ENCODE measurements at regions not wholly inside any gene's neighbourhood (a gene's known extent, or its start where the extent isn't known, plus 50 kb on each side); places are given as distances from the start of the nearest gene placed in this dataset.

DNA sequence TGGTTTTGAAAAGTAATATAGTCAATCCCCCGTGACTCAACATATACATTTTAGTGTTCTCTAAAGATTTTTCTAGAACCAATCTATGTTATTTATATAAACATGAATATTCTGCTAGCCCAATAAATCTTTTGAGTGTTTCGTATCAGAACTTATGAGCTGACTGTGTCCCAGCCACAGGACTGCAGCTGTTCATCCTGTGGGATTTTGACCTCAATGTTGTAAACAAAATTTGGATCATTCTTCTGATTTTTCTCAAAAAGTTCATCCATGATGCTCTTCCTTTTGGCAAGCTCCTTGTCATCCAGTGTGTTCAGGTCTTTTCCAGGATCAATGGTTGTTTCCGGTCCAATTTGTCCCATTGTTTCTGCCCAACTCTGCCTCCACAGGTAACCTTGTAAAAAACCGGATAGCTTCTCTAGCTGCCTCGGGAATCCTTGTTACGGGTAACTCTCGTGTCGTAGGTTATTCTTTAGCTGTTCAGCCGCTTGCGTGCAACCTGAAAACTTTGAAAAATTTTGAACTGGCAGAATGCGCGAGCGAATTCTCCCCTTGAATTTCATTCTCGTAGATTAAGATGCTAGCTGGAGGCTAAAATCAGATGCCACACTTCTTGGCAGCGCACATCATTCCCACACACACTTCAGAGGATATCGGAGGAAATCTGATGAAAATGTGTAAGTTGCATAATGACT, 195.2 kb downstream of the SH3BP4 start:
- Mint-ChIP-seq H3K4me1 (no peaks in the 10 kb centered on the region), H3K27ac (no peak overlapping the region), H3K27me3 (peaks cover 5% of the 10 kb centered on the region), H3K4me3 (no peak overlapping the region), H3K9me3 (no peaks in the 10 kb centered on the region), H3K36me3 (ENCODE audit: low read depth) (no peaks in the 10 kb centered on the region)
- DNase-seq, result no peak
- intact Hi-C loops (cut with micrococcal nuclease), result no loop called here

DNA sequence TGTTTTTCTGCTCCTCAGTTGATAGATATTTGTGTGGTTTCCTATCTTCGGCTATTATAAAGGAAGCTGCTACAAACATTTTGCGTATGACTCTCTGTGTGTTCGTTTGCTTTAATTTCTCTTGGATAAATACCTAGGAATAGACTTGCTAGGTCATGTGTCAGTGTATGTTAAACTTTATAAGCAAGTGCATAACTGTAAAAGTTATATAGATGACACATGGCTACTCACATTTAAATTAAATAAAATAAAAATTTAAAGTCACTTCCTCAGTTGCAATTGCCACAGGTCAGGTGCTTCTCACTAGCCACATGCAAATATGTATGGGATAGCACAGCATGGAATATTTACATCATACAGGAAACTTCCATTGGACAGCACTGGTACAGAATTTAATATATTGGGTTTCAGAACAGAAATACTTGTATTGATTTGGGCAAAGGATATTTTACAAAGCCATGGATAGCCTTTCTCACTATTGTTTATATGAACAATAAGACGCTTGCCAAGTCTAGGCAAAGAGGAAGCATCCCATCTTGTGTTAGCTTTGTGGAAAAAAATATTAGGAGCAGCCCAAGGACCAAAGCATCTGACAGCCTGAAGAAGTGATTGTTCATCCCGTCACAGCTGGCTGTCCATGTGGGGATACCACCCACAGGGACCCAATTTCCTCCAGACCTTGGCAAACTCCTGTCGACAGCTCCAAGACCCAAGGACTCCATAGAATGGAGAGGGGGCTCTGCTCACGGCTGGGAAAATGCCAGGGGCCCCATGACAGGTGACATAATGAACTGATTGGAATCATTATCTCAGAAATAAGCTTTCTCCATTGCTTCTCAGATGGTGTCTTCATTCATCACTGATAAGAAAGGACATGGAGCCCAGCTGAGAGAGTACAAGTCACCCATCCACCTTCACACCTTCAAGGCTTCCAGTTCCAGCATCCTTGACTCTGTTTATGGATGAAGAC, 196.7 kb downstream of the SH3BP4 start:
- H3K27ac Mint-ChIP-seq, result no peak overlapping the region
- no peaks in the 10 kb centered on the region for H3K36me3 Mint-ChIP-seq (ENCODE audit: low read depth)
- H3K9me3 Mint-ChIP-seq, result no peaks in the 10 kb centered on the region
- H3K27me3 Mint-ChIP-seq, result peaks cover 5% of the 10 kb centered on the region
- no peak for DNase-seq
- intact Hi-C loops (cut with micrococcal nuclease), result no loop called here
- no peaks in the 10 kb centered on the region for H3K4me1 Mint-ChIP-seq
- no peak overlapping the region for H3K4me3 Mint-ChIP-seq

- peaks cover 5% of the 10 kb centered on the region for H3K27me3 Mint-ChIP-seq
- no peak for DNase-seq
- intact Hi-C loops (cut with micrococcal nuclease), result no loop called here
- no peaks in the 10 kb centered on the region for H3K4me1 Mint-ChIP-seq
- H3K4me3 Mint-ChIP-seq, result no peak overlapping the region
- no peak overlapping the region for H3K27ac Mint-ChIP-seq
- no peaks in the 10 kb centered on the region for H3K36me3 Mint-ChIP-seq (ENCODE audit: low read depth)
- H3K9me3 Mint-ChIP-seq, result no peaks in the 10 kb centered on the region
Measured at GRCh38 chr2:235149240-235149659, 197.4 kb downstream of the SH3BP4 start.

DNA sequence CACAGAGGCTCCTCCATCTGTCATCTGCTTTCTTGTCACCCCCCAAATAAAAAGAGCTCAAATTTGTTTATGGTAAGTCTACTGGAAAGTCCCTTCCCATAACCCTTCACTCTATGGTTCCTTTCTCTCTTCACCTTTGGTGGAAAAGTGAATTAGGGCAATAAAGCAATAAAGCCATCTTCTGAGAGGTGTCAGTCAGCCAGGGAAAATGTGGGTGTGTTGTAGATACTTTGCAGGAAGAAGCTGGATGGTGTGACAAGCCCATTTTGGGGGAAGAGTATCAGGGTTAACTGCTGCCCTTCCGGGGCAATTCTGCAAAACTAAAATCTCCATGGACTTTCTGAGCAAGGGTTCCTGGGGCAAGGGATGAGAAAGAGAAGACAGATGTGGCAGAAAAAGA, 197.9 kb downstream of the SH3BP4 start:
- Mint-ChIP-seq H3K27me3 (peaks cover 5% of the 10 kb centered on the region), H3K4me3 (no peak overlapping the region), H3K9me3 (no peaks in the 10 kb centered on the region), H3K36me3 (ENCODE audit: low read depth) (no peaks in the 10 kb centered on the region), H3K4me1 (no peaks in the 10 kb centered on the region), H3K27ac (no peak overlapping the region)
- intact Hi-C loops (cut with micrococcal nuclease), result no loop called here
- DNase-seq, result no peak

- no peak overlapping the region for H3K4me3 Mint-ChIP-seq
- H3K27me3 Mint-ChIP-seq, result peaks cover 5% of the 10 kb centered on the region
- intact Hi-C loops (cut with micrococcal nuclease), result no loop called here
- no peaks in the 10 kb centered on the region for H3K36me3 Mint-ChIP-seq (ENCODE audit: low read depth)
- no peak overlapping the region for H3K27ac Mint-ChIP-seq
- DNase-seq, result no peak
- no peaks in the 10 kb centered on the region for H3K4me1 Mint-ChIP-seq
- H3K9me3 Mint-ChIP-seq, result no peaks in the 10 kb centered on the region
Measured at GRCh38 chr2:235151152-235151551, 199.3 kb downstream of the SH3BP4 start.

DNA sequence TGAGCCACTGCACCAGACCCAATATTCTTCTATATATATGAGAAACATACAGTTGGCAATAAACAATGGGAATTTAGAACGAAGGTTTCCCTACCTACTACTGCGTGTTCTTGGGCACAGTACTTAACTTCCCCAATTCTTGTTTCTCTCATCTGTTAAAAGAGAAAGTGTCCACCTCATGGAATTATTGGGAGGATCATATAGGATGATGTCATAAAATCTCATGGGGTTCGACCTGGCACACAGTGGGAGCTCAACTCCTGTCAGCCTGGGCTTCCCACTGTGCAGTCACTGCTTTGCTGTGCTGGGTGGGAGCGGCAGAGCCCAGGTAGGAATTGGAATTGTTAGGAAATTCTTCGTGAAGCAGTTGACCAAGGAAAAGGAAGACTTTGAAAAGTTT, 203.3 kb downstream of the SH3BP4 start:
- Mint-ChIP-seq H3K4me1 (no peaks in the 10 kb centered on the region), H3K36me3 (ENCODE audit: low read depth) (no peaks in the 10 kb centered on the region), H3K4me3 (no peak overlapping the region), H3K27ac (no peak overlapping the region), H3K27me3 (no peaks in the 10 kb centered on the region), H3K9me3 (no peaks in the 10 kb centered on the region)
- no peak for DNase-seq
- intact Hi-C loops (cut with micrococcal nuclease), result no loop called here

- Mint-ChIP-seq H3K9me3 (no peaks in the 10 kb centered on the region), H3K4me1 (no peaks in the 10 kb centered on the region), H3K27ac (no peak overlapping the region), H3K36me3 (ENCODE audit: low read depth) (no peaks in the 10 kb centered on the region), H3K27me3 (no peaks in the 10 kb centered on the region), H3K4me3 (no peak overlapping the region)
- DNase-seq, result no peak
- intact Hi-C loops (cut with micrococcal nuclease), result no loop called here
Measured at GRCh38 chr2:235156055-235156454, 204.2 kb downstream of the SH3BP4 start.

DNA sequence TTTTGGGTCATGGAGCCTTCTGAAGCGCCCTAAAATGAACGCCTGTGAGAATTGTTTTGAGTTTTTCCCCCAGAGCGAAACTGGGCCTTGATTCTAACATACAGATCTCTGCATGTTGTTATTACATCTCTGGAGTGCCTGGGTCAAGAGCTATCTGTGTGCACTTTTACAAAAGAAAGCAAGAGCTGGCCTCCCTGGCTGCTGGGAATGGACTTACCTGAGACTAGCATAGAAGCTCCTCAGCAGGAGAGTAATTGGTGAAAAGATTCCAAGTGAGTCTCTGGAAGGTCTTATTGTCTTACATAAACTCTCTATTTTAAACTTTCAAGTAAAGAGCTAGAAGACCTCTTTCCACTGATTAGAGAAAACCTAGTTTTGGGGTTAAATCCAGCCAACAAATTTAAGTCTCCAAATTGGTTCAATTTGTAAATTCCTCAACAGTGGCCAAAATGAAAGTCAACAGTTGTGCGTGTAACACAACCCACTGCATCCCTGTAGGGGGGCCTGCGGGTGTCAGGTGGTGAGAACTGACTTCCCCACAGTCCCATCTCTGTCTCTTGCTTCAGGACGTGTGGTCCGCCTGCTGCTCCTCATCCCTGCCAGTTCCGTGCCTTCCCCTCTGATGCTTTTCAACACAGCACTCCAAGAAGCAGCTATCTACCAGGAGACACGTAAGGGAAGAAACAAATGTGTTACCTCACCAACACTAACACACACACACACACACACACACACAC, 206.1 kb downstream of the SH3BP4 start:
- Mint-ChIP-seq H3K27me3 (peaks cover 3% of the 10 kb centered on the region), H3K4me3 (no peak overlapping the region), H3K9me3 (no peaks in the 10 kb centered on the region), H3K27ac (no peak overlapping the region), H3K36me3 (ENCODE audit: low read depth) (no peaks in the 10 kb centered on the region), H3K4me1 (no peaks in the 10 kb centered on the region)
- intact Hi-C loops (cut with micrococcal nuclease), result no loop called here
- DNase-seq, result no peak

DNA sequence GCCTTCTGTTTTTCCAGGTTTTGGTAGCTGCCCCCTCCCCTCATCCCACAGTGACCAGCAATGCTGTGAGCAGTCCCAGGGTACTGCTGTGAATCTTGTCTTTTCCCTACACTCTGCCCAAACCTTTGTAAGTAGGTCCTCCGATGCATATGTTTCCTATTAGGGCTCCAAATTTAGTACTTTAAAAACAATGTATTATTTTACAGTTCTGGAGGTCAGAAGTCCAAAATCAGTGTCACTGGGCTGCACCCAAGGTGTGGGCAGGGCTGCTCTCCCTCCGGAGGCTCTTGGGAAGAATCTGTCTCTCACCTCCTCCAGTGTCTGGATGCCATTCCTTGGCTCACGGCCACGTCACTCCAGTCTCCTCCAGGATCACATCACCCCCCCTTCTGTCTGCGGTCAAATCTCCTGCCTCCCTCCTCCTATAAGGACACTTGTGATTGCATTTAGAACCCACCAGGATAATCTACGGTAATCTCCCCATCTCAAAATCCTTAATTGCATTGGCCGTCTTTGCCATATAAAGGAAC, 208.5 kb downstream of the SH3BP4 start:
- intact Hi-C loops (cut with micrococcal nuclease), result no loop called here
- no peak overlapping the region for H3K27ac Mint-ChIP-seq

DNA sequence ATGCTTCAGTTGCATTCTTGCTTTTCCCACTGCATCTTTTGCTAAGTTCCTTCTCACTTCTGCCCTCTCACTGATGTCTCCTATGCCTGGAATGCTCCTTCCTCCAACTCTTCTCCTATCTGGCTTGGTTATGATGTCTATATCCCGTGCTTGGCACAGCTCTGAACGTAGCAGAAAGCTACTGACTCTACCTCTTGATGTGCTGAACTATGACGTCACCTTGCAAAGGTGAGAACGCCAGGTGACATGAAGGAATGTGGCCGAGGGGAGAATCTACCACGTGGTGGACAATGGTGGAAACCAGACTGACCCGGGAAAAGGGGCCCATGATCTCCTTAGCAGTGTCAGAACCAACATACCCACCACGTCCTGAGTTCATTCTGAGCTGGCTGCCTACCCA, 209.7 kb downstream of the SH3BP4 start:
- H3K4me3 Mint-ChIP-seq, result no peak overlapping the region
- H3K27ac Mint-ChIP-seq, result no peak overlapping the region
- no peaks in the 10 kb centered on the region for H3K4me1 Mint-ChIP-seq
- intact Hi-C loops (cut with micrococcal nuclease), result no loop called here
- DNase-seq, result no peak
- no peaks in the 10 kb centered on the region for H3K9me3 Mint-ChIP-seq
- H3K36me3 Mint-ChIP-seq (ENCODE audit: low read depth), result no peaks in the 10 kb centered on the region
- H3K27me3 Mint-ChIP-seq, result peaks cover 3% of the 10 kb centered on the region

More for the DNA sequence above, 208.5 kb downstream of the SH3BP4 start:
- DNase-seq, result no peak
- Mint-ChIP-seq H3K4me3 (no peak overlapping the region), H3K36me3 (ENCODE audit: low read depth) (no peaks in the 10 kb centered on the region), H3K9me3 (no peaks in the 10 kb centered on the region), H3K27me3 (peaks cover 3% of the 10 kb centered on the region), H3K4me1 (no peaks in the 10 kb centered on the region)

GRCh38 chr2:235162082-235162836, 210.4 kb downstream of the SH3BP4 start:
- no peaks in the 10 kb centered on the region for H3K4me1 Mint-ChIP-seq
- no peak overlapping the region for H3K4me3 Mint-ChIP-seq
- H3K27me3 Mint-ChIP-seq, result peaks cover 3% of the 10 kb centered on the region
- intact Hi-C loops (cut with micrococcal nuclease), result no loop called here
- no peak overlapping the region for H3K27ac Mint-ChIP-seq
- DNase-seq, result no peak
- H3K9me3 Mint-ChIP-seq, result no peaks in the 10 kb centered on the region
- no peaks in the 10 kb centered on the region for H3K36me3 Mint-ChIP-seq (ENCODE audit: low read depth)

DNA sequence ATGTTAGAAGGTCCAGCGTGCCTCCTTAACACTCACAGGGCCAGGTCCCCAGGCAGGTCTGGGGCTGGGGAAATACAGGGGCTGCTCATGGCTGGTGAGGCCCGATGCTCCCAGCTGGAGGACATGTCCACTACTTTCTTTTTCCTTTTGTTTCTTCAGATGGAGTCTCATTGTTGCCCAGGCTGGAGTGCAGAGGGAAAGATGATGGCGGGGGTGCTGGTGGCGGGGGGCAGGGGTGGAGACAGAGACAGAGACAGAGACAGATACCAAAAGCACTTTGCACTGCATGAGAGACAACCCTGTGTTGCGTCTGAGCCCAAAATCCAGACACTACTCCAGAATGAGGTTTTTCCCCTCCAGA, 211.0 kb downstream of the SH3BP4 start:
- intact Hi-C loops (cut with micrococcal nuclease), result no loop called here
- Mint-ChIP-seq H3K27ac (no peak overlapping the region), H3K4me1 (no peaks in the 10 kb centered on the region), H3K4me3 (no peak overlapping the region), H3K9me3 (no peaks in the 10 kb centered on the region), H3K27me3 (peaks cover 3% of the 10 kb centered on the region), H3K36me3 (ENCODE audit: low read depth) (no peaks in the 10 kb centered on the region)
- no peak for DNase-seq

DNA sequence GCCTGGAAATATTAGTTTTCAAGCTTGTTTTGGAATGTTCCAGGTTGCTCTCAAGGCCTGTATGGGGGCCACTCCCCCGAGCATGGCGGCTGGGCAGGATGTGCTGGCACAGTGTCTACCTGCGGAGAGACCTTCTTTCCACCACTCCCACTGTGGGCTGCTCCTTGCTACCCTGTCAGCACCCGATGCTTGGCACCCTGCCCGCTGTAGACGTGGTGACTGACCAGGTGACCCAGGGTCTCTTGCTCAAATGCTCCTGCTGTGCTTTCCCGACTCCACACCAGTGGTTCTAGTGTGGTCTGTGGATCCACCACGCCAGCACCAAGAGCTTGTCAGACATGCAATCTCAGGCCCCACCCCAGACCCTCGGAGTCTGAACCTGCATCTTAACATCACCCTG, 213.3 kb downstream of the SH3BP4 start:
- Mint-ChIP-seq H3K4me1 (no peaks in the 10 kb centered on the region), H3K4me3 (no peak overlapping the region), H3K36me3 (ENCODE audit: low read depth) (no peaks in the 10 kb centered on the region), H3K27me3 (peaks cover 3% of the 10 kb centered on the region), H3K27ac (no peak overlapping the region), H3K9me3 (no peaks in the 10 kb centered on the region)
- intact Hi-C loops (cut with micrococcal nuclease), result no loop called here
- no peak for DNase-seq

All from activated CD4-positive, alpha-beta T cell treated with anti-CD3 and anti-CD28 coated beads, Interleukin-2, amount 10 ng/mL, durations not matched to agents 24 days and 14 days (primary cell).